Omental fat pad (tissue), 3 donors: ENCODE measurements at regions not wholly inside any gene's neighbourhood (a gene's known extent, or its start where the extent isn't known, plus 50 kb on each side); places are given as distances from the start of the nearest gene placed in this dataset.

Experiments
- ATAC-seq: fragments of 150-250 bp; one replicate; pipeline ENCODE4 v1.9.1; 2016; ENCODE audit warnings: mild to moderate bottlenecking, moderate library complexity; ENCODE audit not compliant: low FRiP score
- DNase-seq: peaks from one replicate; pipeline ENCODE4 v3.0.0-alpha.2; 2019; ENCODE audit warnings: low spot score
- TF ChIP-seq, protein P1 (sequence below), 3 donors: fragments of 450-650 bp; IDR thresholded peaks; one replicate each; pipeline ENCODE4 v1.5.1; 2016 to 2017; ENCODE audit warnings: antibody characterized with exemption in 3 of 3, mild to moderate bottlenecking in 3 of 3, moderate library complexity in 2 of 3

- no peak for ATAC-seq
- no peak for DNase-seq
- TF ChIP-seq, protein P1, sequence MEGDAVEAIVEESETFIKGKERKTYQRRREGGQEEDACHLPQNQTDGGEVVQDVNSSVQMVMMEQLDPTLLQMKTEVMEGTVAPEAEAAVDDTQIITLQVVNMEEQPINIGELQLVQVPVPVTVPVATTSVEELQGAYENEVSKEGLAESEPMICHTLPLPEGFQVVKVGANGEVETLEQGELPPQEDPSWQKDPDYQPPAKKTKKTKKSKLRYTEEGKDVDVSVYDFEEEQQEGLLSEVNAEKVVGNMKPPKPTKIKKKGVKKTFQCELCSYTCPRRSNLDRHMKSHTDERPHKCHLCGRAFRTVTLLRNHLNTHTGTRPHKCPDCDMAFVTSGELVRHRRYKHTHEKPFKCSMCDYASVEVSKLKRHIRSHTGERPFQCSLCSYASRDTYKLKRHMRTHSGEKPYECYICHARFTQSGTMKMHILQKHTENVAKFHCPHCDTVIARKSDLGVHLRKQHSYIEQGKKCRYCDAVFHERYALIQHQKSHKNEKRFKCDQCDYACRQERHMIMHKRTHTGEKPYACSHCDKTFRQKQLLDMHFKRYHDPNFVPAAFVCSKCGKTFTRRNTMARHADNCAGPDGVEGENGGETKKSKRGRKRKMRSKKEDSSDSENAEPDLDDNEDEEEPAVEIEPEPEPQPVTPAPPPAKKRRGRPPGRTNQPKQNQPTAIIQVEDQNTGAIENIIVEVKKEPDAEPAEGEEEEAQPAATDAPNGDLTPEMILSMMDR (IDR thresholded peaks at IDR 0.05) = no peak
These were observed 286.3 kb upstream of the SEL1L start for GRCh38 chr14:81819910-81820309.

GRCh38 chr14:81826081-81826480, 292.4 kb upstream of the SEL1L start:
- TF ChIP-seq, protein P1 (IDR thresholded peaks at IDR 0.05) = no peak
- ATAC-seq = no peak
- no peak for DNase-seq

GRCh38 chr14:81829447-81829846, 295.8 kb upstream of the SEL1L start:
- TF ChIP-seq, protein P1 (IDR thresholded peaks at IDR 0.05) = no peak
- DNase-seq (no peak), ATAC-seq (no peak)

- ATAC-seq (peak; percentile 51), DNase-seq (no peak)
- TF ChIP-seq, protein P1 (IDR thresholded peaks at IDR 0.05) = no peak
These were observed 297.6 kb upstream of the SEL1L start for GRCh38 chr14:81831128-81831820.

- ATAC-seq = no peak
- TF ChIP-seq, protein P1 (IDR thresholded peaks at IDR 0.05) = no peak
- DNase-seq = no peak
These were observed 300.7 kb upstream of the SEL1L start for GRCh38 chr14:81834308-81834707.

DNA sequence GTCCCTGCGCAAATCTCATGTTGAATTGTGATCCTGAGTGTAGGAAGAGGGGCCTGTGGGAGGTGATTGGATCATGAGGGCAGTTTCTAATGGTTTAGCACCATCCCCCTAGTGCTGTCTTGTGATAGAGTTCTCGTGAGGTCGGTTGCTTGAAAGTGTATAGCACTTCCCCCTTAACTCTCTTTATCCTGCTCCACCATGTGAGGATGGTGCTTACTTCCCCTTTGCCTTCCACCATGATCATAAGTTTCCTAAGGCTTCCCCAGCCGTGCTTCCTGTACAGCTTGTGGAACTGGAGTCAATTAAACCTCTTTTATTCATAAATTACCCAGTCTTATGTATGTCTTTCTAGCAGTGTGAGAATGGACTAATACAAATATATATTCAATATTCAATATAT, 303.7 kb upstream of the SEL1L start:
- TF ChIP-seq, protein P1 (IDR thresholded peaks at IDR 0.05) = no peak
- DNase-seq (no peak), ATAC-seq (no peak)

DNA sequence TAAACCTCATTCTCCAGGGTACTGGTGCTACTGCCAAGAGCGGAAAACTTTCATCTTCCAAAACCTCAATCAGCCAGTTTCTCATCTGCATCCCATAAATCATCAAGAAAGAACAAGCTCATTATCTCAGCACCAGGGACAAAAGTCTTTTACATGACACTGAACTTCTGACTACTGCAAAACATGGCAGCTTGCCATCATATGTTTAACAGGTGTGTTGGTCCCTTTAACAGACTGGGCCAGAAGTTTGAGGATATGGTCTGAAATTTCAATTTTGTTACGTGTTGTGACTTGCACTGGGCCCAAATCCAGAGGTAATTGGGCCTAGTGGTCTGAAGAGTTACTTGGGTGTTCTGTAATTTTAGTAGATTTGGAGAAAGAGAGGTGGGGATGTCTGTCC, 305.4 kb upstream of the SEL1L start:
- ATAC-seq = no peak
- TF ChIP-seq, protein P1 (IDR thresholded peaks at IDR 0.05) = no peak

More for the DNA sequence above, 305.4 kb upstream of the SEL1L start:
- no peak for DNase-seq
